Body of pancreas (tissue), 4 donors: ENCODE measurements at regions not wholly inside any gene's neighbourhood (a gene's known extent, or its start where the extent isn't known, plus 50 kb on each side); places are given as distances from the start of the nearest gene placed in this dataset.

Experiments used
- CTCF ChIP-seq, 7 experiments: fragments of 450-650 bp in 4 of 7; fragments of 200-600 bp in 3 of 7; sonication (generic) in 3 of 7; IDR thresholded peaks; one replicate each; pipeline ENCODE4 v1.5.1; 2016 to 2019; ENCODE audit warnings: antibody characterized with exemption in 7 of 7
- POLR2A ChIP-seq, 3 donors: fragments of 450-650 bp; IDR thresholded peaks; one replicate each; pipeline ENCODE4 v1.6.1; 2016; ENCODE audit warnings: antibody characterized with exemption in 3 of 3, mild to moderate bottlenecking in 2 of 3

DNA sequence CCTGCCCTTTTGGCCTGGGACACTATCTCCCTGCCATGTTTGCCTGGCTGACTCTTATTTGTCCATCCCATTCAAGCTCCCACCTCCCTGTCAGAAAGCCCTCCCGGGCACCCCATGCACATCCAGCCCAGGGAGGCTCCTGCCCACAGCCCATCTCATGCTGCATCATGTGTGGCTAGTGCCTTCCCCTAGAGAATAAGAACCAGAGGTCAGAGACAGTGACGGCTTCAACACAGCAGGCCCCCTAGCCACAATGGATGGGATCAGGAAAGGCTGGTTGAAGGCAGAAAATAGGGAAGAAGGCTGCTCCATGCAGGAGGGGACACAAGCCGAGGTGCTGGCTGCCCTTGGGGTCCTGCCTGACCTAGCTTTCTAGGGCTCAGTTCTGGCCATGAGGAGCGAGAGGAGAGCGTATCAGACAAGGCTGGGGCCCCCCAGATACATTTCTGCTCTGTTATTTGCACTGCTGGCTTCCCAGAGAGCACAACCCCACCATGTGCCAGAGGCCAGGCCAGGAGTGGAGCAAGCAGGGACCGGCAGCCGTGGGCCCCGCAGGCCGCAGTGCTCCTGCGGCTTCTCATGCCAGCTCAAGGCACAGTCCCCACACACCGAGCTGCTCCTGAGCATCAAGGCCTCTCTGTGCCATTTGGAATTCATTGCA is 161.1 kb upstream of the ZMIZ1 start:
- TF ChIP-seq CTCF (IDR thresholded peaks at IDR 0.05) (no peak), POLR2A (IDR thresholded peaks at IDR 0.05) (no peak)
